ENCODE measurements at regions not wholly inside any gene's neighbourhood (a gene's known extent, or its start where the extent isn't known, plus 50 kb on each side); places are given as distances from the start of the nearest gene placed in this dataset.

- TF ChIP-seq POLR2A (IDR thresholded peaks at IDR 0.05) (no peak), EP300 (IDR thresholded peaks at IDR 0.05) (no peak), CTCF (IDR thresholded peaks at IDR 0.05) (no peak), POLR2AphosphoS5 (IDR thresholded peaks at IDR 0.05) (no peak)
- H3K4me1 ChIP-seq = no peaks in the 10 kb centered on the region
- no peaks in the 10 kb centered on the region for H3K9me3 ChIP-seq
- no peak overlapping the region for H3K4me3 ChIP-seq
- DNase-seq = no peak
- no peaks in the 10 kb centered on the region for H3K27me3 ChIP-seq
- intact Hi-C loops (cut with DNase I; ENCODE audit: low total_unique reads) = no loop called here
- H3K36me3 ChIP-seq = no peaks in the 10 kb centered on the region
- no peak overlapping the region for H3K27ac ChIP-seq
- WGBS, 5 donors = 64 to 84% (median 77%) methylated on average over 4 of the region's 4 CpGs
Measured at GRCh38 chr6:103982574-103982973, 877.1 kb downstream of the HACE1 start.

GRCh38 chr6:103979308-103979707 is 880.4 kb downstream of the HACE1 start:
- H3K4me1 ChIP-seq = no peaks in the 10 kb centered on the region
- TF ChIP-seq EP300 (IDR thresholded peaks at IDR 0.05) (no peak), POLR2A (IDR thresholded peaks at IDR 0.05) (no peak), POLR2AphosphoS5 (IDR thresholded peaks at IDR 0.05) (no peak), CTCF (IDR thresholded peaks at IDR 0.05) (no peak)
- WGBS, 5 donors = 20 to 41% (median 27%) methylated on average over 2 of the region's 2 CpGs
- H3K36me3 ChIP-seq = no peaks in the 10 kb centered on the region
- no peaks in the 10 kb centered on the region for H3K27me3 ChIP-seq
- no peak overlapping the region for H3K4me3 ChIP-seq
- intact Hi-C loops (cut with DNase I; ENCODE audit: low total_unique reads) = no loop called here
- no peaks in the 10 kb centered on the region for H3K9me3 ChIP-seq
- no peak overlapping the region for H3K27ac ChIP-seq
- no peak for DNase-seq

GRCh38 chr6:103937389-103937788 is 922.3 kb downstream of the HACE1 start:
- TF ChIP-seq EP300 (IDR thresholded peaks at IDR 0.05) (no peak), POLR2A (IDR thresholded peaks at IDR 0.05) (no peak), POLR2AphosphoS5 (IDR thresholded peaks at IDR 0.05) (no peak), CTCF (IDR thresholded peaks at IDR 0.05) (no peak)
- Histone ChIP-seq H3K27me3 (no peaks in the 10 kb centered on the region), H3K27ac (no peak overlapping the region), H3K36me3 (no peaks in the 10 kb centered on the region), H3K4me3 (no peak overlapping the region), H3K4me1 (no peaks in the 10 kb centered on the region), H3K9me3 (peaks cover 0 to 8% (median 2%) of the 10 kb centered on the region in 4 donors)
- no peak for DNase-seq
- intact Hi-C loops (cut with DNase I; ENCODE audit: low total_unique reads) = no loop called here

- intact Hi-C loops (cut with DNase I; ENCODE audit: low total_unique reads) = no loop called here
- DNase-seq = no peak
- WGBS, 5 donors = 88 to 95% (median 94%) methylated on average over 2 of the region's 2 CpGs
- no peak overlapping the region for H3K27ac ChIP-seq
- peaks cover 0 to 6% (median 2%) of the 10 kb centered on the region in 4 donors for H3K9me3 ChIP-seq
- H3K36me3 ChIP-seq = no peaks in the 10 kb centered on the region
- no peaks in the 10 kb centered on the region for H3K4me1 ChIP-seq
- TF ChIP-seq EP300 (IDR thresholded peaks at IDR 0.05) (no peak), POLR2AphosphoS5 (IDR thresholded peaks at IDR 0.05) (no peak), POLR2A (IDR thresholded peaks at IDR 0.05) (no peak), CTCF (IDR thresholded peaks at IDR 0.05) (no peak)
- no peaks in the 10 kb centered on the region for H3K27me3 ChIP-seq
- no peak overlapping the region for H3K4me3 ChIP-seq
Measured at GRCh38 chr6:103925317-103925716, 934.4 kb downstream of the HACE1 start.
